ENCODE measurements at regions not wholly inside any gene's neighbourhood (a gene's known extent, or its start where the extent isn't known, plus 50 kb on each side); places are given as distances from the start of the nearest gene placed in this dataset.
A peak's percentile ranks its signal among the peaks of the same experiment; 100 is the strongest.
"Not testable (repeated sequence)": the region's sequence is repeated elsewhere in the genome, so short reads cannot be mapped to it uniquely, and the experiment has no call there.

DNA sequence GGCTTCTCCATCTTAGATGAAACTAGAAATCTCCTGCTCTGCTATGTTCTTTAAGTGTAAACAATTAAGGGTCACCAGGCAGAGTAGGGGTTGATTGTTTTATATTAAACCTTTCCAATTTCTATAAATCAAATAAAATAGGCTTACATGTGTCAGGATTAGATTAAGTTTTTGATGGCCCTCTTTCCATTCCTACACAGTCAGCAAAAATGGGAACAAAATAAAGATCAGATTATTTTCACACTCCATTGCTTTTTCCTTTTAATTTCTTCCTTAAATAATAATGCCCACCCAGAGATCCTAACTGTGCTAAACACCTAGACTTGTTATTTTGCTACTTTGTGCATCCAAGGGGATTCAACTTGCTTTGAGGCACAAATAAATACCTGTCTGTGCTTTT lies 381.4 kb upstream of the MAGEB16 start:
- DNase-seq: no peak

DNA sequence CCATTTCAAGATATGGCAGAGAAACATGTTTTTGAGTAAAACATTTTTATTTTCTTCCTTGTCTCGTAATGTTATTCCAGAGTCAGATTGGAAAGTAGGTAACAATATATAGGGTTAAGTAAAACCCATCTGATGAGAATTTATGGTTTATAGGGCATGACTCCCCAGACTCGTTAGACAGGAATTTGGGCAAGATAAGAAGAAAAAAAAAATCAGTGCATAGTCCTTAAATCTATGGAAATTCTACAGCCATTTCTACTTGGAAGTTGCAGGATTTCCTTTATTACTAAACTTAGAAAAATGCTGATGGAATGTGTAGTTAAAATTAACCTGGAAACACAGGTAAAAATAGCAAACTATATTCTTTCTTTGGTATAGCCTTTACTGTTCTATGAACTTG lies 366.1 kb upstream of the MAGEB16 start:
- DNase-seq: no peak

GRCh38 chrX:35439034-35439660 lies 359.0 kb upstream of the MAGEB16 start:
- DNase-seq: no peak

DNA sequence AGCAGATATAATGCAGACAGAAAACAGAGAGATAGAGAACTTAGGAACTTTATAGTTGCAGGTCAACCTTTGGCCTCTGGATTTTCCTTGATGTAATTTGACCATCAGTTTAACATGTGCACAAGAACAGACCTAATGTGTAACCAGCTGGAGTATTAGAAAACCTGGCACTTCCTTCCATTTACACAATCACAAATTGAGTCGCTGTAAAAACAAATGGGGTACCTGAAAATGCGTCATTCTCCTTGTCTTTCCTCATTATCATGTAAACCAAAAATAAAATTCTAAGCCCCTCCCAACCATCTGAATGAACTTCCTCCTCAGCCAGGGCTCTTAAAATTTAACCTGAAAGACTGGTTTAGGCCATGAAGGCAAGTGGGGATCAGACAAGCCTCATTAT lies 358.4 kb upstream of the MAGEB16 start:
- DNase-seq: no peak

DNA sequence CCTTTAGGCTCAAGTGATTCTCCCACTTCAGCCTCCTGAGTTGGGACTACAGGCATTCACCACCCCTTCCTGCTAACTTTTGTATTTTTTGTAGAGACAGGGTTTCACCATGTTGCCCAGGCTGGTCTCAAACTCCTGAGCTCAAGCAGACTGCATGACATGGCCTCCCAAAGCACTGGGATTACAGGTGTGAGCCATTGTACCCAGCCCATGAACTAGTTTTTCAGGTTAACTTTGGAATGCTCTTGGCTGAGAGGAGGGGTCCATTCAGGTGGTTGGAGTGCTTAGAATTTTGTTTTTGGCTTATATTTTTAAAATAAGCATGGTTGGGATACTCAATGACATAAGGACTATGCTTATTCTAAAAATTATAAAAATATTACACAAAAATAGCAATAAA lies 355.7 kb upstream of the MAGEB16 start:
- no peak for DNase-seq

DNA sequence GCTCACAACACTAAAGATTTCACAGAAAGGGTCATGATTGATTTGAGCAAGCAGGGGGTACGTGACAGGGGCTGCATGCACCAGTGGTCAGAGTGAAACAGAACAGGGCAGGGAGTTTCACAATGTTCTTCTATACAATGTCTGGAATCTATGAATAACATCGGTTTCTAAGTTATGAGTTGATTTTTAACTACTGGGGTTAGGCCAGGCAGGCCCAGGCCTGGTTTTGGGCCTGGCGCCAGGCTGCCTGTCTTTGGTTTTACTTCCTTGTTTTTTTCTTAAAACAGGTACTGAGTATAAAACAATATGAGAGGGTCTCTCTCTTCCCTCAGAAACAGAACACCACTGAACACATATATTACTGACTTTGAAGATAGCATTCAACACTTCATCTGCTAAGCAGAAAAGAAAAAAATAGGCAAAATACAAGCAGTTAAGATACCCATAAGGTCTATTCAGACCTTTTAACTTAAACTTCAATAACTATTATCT lies 355.0 kb upstream of the MAGEB16 start:
- DNase-seq: peak; percentile 0

- no peak for DNase-seq
Measured at GRCh38 chrX:35444671-35445355, 353.3 kb upstream of the MAGEB16 start.

DNA sequence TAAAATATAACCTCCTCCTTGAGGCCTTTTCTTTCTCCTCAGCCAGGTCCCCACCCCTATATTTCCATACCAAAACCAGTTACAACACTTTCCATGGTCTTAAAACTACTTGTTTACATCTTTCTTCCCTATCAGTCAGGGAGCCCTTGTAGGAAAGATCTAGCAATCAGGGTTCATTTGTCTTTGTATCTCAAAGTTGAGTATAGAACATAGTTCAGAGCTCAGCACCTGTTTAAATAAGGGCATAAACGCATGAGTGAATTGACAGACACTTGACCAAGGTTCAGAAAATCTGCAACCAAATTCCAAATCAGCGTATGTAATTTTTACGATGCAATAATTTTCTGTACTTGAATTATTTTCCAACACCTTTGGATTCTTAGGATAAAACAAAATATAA lies 352.2 kb upstream of the MAGEB16 start:
- DNase-seq: no peak

- DNase-seq: no peak
Measured at GRCh38 chrX:35456891-35457290, 341.3 kb upstream of the MAGEB16 start.

DNA sequence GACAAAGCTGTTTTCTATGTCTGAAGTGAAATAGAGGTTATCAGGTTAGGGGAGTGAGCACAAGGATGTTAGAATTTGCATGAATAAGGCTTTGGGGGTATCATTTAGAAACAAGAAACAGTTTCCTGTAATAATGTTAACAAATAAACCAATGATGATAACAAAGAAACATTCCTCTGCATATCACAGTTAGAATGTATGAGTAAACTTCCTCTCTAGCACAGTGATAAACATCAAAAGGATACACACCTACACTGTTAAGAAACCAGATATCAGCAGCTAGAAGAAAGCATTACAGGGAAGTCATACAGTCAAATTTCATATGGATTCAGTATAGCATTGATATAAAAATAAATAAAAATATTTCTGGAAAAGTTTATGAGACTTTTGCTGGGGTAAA lies 340.0 kb upstream of the MAGEB16 start:
- no peak for DNase-seq

GRCh38 chrX:35461164-35461563 lies 337.0 kb upstream of the MAGEB16 start:
- DNase-seq: no peak

DNA sequence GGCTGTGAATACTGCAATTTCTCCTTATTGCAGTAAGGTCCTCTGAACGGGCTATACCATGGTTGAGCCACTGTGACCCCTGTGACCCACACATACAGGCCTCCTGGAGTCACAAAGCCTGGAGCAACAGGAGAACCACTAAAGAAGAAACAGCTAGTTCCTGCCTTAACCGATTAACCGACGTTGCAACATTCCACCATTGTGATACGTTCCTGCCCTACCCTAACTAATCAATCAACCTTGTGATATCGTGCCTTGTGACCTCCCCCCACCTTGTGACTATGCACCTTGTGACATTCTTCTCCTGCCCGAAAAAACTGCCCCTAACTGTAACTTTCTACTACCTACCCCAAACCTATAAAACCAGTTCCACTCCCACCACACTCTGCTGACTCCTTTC lies 301.5 kb upstream of the MAGEB16 start:
- not testable (repeated sequence) for DNase-seq

- DNase-seq: not testable (repeated sequence)
Measured at GRCh38 chrX:35497453-35497852, 300.7 kb upstream of the MAGEB16 start.

- no peak for DNase-seq
Measured at GRCh38 chrX:35499071-35499862, 298.9 kb upstream of the MAGEB16 start.

DNA sequence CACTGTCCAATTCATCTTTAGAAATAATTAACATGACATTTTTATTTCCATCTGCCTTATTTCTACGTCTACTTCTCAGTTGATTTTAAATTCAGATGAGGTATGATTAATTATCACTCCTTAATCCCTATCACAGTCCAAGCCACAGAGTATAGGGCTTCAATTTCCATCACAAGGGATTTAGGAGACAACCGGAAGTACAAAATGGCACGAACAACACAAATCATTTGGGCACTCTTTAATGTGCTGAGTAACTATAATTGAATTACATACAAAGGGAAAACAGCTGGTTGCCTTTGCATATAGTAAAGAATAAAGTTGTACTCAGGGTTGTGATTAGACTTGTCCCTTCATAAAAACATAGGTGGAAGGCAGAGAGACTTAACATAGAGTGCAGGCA lies 290.4 kb upstream of the MAGEB16 start:
- DNase-seq: no peak

DNA sequence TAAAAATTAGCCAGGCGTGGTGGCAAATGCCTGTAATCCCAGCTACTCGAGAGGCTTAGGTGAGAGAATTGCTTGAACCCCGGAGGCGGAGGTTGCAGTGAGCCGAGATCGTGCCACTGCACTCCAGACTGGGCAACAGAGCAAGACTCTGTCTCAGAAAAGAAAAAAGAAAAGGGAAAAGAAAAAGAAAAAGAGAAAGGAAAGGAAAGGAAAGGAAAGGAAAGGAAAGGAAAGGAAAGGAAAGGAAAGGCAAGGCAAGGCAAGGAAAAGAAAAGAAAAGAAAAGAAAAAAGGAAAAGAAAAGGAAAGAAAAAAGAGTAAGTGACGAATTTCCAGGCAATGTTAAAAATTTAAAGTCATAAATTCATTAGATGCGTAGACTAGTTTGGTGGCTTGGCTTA lies 250.1 kb upstream of the MAGEB16 start:
- DNase-seq: not testable (repeated sequence)

GRCh38 chrX:35557916-35558315 lies 240.2 kb upstream of the MAGEB16 start:
- no peak for DNase-seq

DNA sequence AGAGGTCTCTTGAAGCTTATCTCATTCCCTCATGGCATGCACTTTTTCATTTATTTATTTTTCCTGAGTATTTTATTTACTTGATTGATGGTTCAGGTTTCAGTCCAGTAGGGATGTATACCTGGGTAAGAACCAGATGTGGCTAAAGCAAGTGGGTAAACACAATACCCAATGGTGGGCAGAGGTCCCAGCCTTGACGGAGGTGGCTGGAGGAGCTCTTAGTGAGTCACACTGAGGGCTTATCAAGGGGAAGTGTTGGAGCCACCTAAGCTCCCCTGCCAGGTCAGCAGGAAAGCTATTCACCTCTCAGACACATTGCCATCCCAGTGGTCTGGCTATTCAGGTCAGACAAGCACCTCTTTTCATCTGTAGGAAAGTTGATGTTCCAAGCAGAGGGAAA lies 236.2 kb upstream of the MAGEB16 start:
- DNase-seq: no peak

DNA sequence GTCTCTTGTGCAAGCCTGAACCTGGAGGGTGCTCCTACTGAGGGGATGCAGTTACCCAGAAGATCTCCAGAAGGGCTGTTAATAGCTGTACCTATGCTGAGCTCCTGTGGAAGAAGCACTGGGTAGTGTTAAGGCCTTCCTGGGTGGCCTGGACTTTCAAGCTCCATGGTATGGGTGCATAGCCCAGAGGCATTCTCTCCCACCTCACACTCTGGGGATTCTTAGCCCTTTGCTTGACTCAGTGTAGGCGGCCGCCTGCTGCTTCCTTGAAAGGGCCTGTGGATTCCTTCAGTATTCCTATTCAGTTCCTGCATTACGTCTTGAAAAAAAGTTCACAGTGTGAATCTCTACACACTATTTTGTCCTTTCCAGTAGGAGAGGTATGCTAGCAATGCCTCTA lies 235.7 kb upstream of the MAGEB16 start:
- DNase-seq: no peak

GRCh38 chrX:35590210-35590609 lies 207.9 kb upstream of the MAGEB16 start:
- DNase-seq: no peak

DNA sequence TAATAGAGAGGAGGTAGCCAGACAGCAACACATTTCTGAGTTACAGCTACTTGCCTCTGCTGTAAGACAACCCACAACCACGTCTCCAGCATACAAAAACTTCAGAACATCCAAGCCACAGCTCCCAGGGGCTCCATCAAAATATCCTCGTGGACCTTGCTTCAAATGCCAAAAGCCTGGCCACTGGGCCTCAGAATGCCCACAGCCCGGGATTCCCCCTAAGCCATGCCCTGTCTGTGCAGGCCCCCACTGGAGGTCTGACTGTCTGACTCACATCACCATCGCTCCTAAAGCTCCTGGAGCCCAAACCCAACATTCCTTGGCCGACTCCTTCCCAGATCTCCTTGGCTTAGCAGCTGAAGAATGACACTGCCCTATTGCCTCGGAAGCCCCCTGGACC lies 186.6 kb upstream of the MAGEB16 start:
- DNase-seq: not testable (repeated sequence)

DNA sequence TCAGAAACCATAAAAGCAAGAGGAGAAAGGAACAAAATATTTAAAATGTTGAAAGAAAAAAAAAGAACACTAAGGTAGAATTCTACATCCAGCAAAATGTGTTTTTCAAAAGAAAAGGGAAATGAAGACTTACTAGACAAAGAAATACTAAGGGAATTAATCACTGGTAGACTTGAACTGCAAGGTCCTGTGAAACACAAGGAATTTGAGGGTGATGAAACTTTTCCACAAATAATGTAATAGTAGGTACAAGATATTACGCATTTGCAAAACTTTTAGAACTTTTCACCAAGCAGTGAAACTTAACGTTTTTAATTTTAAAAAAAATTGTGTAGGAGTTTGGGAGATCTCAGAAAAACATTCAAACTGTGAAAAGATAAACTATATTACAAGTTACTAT lies 180.3 kb upstream of the MAGEB16 start:
- DNase-seq: no peak

DNA sequence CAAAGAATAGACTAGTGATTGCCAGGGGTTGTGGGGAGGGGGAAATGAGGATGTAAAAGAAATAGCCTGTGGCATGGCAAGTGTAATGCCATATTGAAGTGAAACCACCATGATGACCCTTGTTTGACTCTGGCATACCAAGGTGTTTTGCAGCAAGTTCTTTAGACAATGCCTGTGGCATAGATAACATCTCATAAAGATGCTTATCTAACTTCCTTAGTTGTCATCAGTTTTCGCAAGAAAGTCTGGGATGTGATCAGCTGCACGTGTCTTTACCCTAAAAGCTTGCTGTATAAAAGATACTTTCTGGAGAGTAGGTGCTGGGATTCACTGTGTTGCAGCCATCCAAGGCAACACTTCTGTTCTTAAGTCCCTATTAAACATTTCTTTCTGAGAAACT lies 176.1 kb upstream of the MAGEB16 start:
- no peak for DNase-seq

DNA sequence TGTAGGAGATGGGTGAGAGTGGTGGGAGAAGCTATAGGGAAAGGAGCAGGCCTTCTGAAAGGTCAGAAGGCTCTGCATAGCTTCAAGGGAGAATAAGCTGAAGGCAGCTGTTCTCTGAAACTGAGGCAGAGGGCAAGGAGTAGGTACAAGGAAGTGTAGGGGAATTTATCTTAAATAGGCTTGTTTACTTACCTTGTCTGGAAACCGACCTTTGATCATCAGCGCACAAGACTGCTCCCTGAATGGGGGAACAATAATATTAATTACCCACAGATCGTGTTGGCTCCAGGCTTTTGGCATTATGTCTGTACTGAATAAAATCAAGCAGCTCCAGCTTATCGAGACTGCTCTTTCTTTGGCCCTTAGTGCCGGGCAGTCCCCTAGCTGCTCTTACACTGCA lies 175.5 kb upstream of the MAGEB16 start:
- DNase-seq: no peak
